HepG2 (cell line): ENCODE measurements at regions not wholly inside any gene's neighbourhood (a gene's known extent, or its start where the extent isn't known, plus 50 kb on each side); places are given as distances from the start of the nearest gene placed in this dataset.

ENCODE experiments used
- PBX3 ChIP-seq: sonication (generic); formaldehyde crosslinking; IDR thresholded peaks from 2 replicates; pipeline ENCODE4 v1.8.1; 2023; ENCODE audit warnings: missing genetic modification reagents, inconsistent platforms, borderline replicate concordance
- POLR2AphosphoS5 ChIP-seq: IDR thresholded peaks from 2 replicates; pipeline ENCODE4 v1.6.1; 2012; ENCODE audit warnings: low read depth, low read length
- RBM39 ChIP-seq: fragments of 200-400 bp; formaldehyde crosslinking; IDR thresholded peaks from one replicate; pipeline ENCODE4 v1.6.1; 2018; ENCODE audit warnings: antibody characterized with exemption, mild to moderate bottlenecking, low read depth, low read length; ENCODE audit not compliant: poor library complexity, severe bottlenecking
- RFXANK ChIP-seq: IDR thresholded peaks from 2 replicates; pipeline ENCODE4 v1.6.1; 2016
- U2AF2 ChIP-seq: fragments of 200-400 bp; formaldehyde crosslinking; IDR thresholded peaks from 2 replicates; pipeline ENCODE4 v1.6.1; 2017; ENCODE audit warnings: low read depth, mild to moderate bottlenecking, low read length
- ZNF598 ChIP-seq: sonication (generic); formaldehyde crosslinking; IDR thresholded peaks from 2 replicates; pipeline ENCODE4 v1.5.1; 2020; ENCODE audit warnings: mild to moderate bottlenecking, missing genetic modification reagents, borderline replicate concordance

GRCh38 chr3:147544290-147544689 lies 135.1 kb downstream of the ZIC1 start:
- TF ChIP-seq PBX3 (CRISPR knock-in tag), result no peak
- no peak for TF ChIP-seq ZNF598 (CRISPR knock-in tag)
- no peak for TF ChIP-seq RBM39
- TF ChIP-seq POLR2AphosphoS5, result no peak
- no peak for TF ChIP-seq RFXANK (CRISPR knock-in tag)
- no peak for TF ChIP-seq U2AF2
